ENCODE measurements at regions not wholly inside any gene's neighbourhood (a gene's known extent, or its start where the extent isn't known, plus 50 kb on each side); places are given as distances from the start of the nearest gene placed in this dataset.

GRCh38 chr12:108021141-108021540 lies 107.9 kb upstream of the WSCD2 start:
- dilution Hi-C loops (cut with MboI; ENCODE audit: extremely low pct_ligation_motif_present, low sequenced_read_pairs): no loop called here
- no peaks in the 10 kb centered on the region for H3K4me1 ChIP-seq (ENCODE audit: control insufficient read depth, extremely low read depth, insufficient read depth, low read length)
- no peak overlapping the region for H3K27ac ChIP-seq (ENCODE audit: control insufficient read depth, insufficient read depth, low read length)
- H3K36me3 ChIP-seq (ENCODE audit: control insufficient read depth in 2 of 2, extremely low read depth in 1 of 2, insufficient read depth in 2 of 2, low read length in 2 of 2): no peaks in the 10 kb centered on the region
- no peak overlapping the region for H3K4me3 ChIP-seq (ENCODE audit: control insufficient read depth in 2 of 3, extremely low read depth in 1 of 3, insufficient read depth in 2 of 3, low read depth in 1 of 3, low read length in 3 of 3)
- DNase-seq (ENCODE audit: low read depth, low spot score) (no peak), FAIRE-seq (no peak)
- no peaks in the 10 kb centered on the region for H3K9me1 ChIP-seq (ENCODE audit: control insufficient read depth, extremely low read depth, insufficient read depth, low read length)
- H3K9ac ChIP-seq (ENCODE audit: control insufficient read depth, extremely low read depth, insufficient read depth, low read length): no peak overlapping the region
- no peaks in the 10 kb centered on the region for H4K20me1 ChIP-seq (ENCODE audit: control insufficient read depth, extremely low read depth, insufficient read depth, low read length)
- H3K27me3 ChIP-seq (ENCODE audit: control insufficient read depth, extremely low read depth, insufficient read depth, low read length): no peaks in the 10 kb centered on the region
- H3K9me3 ChIP-seq (ENCODE audit: control insufficient read depth, low read depth, low read length): no peaks in the 10 kb centered on the region
- H3K4me2 ChIP-seq (ENCODE audit: control insufficient read depth, extremely low read depth, insufficient read depth, low read depth, low read length): no peak overlapping the region
- H3K79me2 ChIP-seq (ENCODE audit: control insufficient read depth, insufficient read depth, low read length): no peaks in the 10 kb centered on the region
- H2AFZ ChIP-seq (ENCODE audit: control insufficient read depth, low read length): no peak overlapping the region
- TF ChIP-seq EZH2 (IDR thresholded peaks at IDR 0.05; ENCODE audit: low read length) (no peak), CTCF (optimal IDR thresholded peaks at IDR 0.05 in 1 of 3, IDR thresholded peaks at IDR 0.05 in 1 of 3, conservative IDR thresholded peaks at IDR 0.05 in 1 of 3; ENCODE audit: extremely low read depth in 1 of 3, insufficient read depth in 2 of 3, low read length in 3 of 3) (no peak)

- dilution Hi-C loops (cut with MboI; ENCODE audit: extremely low pct_ligation_motif_present, low sequenced_read_pairs): no loop called here
- Histone ChIP-seq H3K27ac (ENCODE audit: control insufficient read depth, insufficient read depth, low read length) (no peak overlapping the region), H3K36me3 (ENCODE audit: control insufficient read depth in 2 of 2, extremely low read depth in 1 of 2, insufficient read depth in 2 of 2, low read length in 2 of 2) (no peaks in the 10 kb centered on the region), H2AFZ (ENCODE audit: control insufficient read depth, low read length) (no peak overlapping the region), H4K20me1 (ENCODE audit: control insufficient read depth, extremely low read depth, insufficient read depth, low read length) (no peaks in the 10 kb centered on the region), H3K4me2 (ENCODE audit: control insufficient read depth, extremely low read depth, insufficient read depth, low read depth, low read length) (no peak overlapping the region), H3K9me3 (ENCODE audit: control insufficient read depth, low read depth, low read length) (no peaks in the 10 kb centered on the region), H3K9me1 (ENCODE audit: control insufficient read depth, extremely low read depth, insufficient read depth, low read length) (no peaks in the 10 kb centered on the region), H3K4me1 (ENCODE audit: control insufficient read depth, extremely low read depth, insufficient read depth, low read length) (no peaks in the 10 kb centered on the region), H3K79me2 (ENCODE audit: control insufficient read depth, insufficient read depth, low read length) (no peaks in the 10 kb centered on the region), H3K9ac (ENCODE audit: control insufficient read depth, extremely low read depth, insufficient read depth, low read length) (no peak overlapping the region), H3K27me3 (ENCODE audit: control insufficient read depth, extremely low read depth, insufficient read depth, low read length) (no peaks in the 10 kb centered on the region), H3K4me3 (ENCODE audit: control insufficient read depth in 2 of 3, extremely low read depth in 1 of 3, insufficient read depth in 2 of 3, low read depth in 1 of 3, low read length in 3 of 3) (no peak overlapping the region)
- no peak for TF ChIP-seq CTCF (optimal IDR thresholded peaks at IDR 0.05 in 1 of 3, IDR thresholded peaks at IDR 0.05 in 1 of 3, conservative IDR thresholded peaks at IDR 0.05 in 1 of 3; ENCODE audit: extremely low read depth in 1 of 3, insufficient read depth in 2 of 3, low read length in 3 of 3)
- TF ChIP-seq EZH2 (IDR thresholded peaks at IDR 0.05; ENCODE audit: low read length): no peak
- DNase-seq (ENCODE audit: low read depth, low spot score) (no peak), FAIRE-seq (no peak)
Observed at GRCh38 chr12:108021949-108022522, 107.1 kb upstream of the WSCD2 start.
